SH-SY5Y (cell line): ENCODE measurements at regions not wholly inside any gene's neighbourhood (a gene's known extent, or its start where the extent isn't known, plus 50 kb on each side); places are given as distances from the start of the nearest gene placed in this dataset.

Experiments used
- GATA2 ChIP-seq: IDR thresholded peaks from 2 replicates; pipeline ENCODE4 v1.6.1; 2011; ENCODE audit warnings: mild to moderate bottlenecking, low read depth, low read length
- GATA3 ChIP-seq: IDR thresholded peaks from 2 replicates; pipeline ENCODE4 v1.6.1; 2011; ENCODE audit warnings: low read depth, mild to moderate bottlenecking, low read length, moderate library complexity

- TF ChIP-seq GATA2 = no peak
- no peak for TF ChIP-seq GATA3
Measured at GRCh38 chr5:107753427-107753826, 82.7 kb upstream of the EFNA5 start.
